HepG2 (cell line): ENCODE measurements at regions not wholly inside any gene's neighbourhood (a gene's known extent, or its start where the extent isn't known, plus 50 kb on each side); places are given as distances from the start of the nearest gene placed in this dataset.

ENCODE experiments used
- ATAC-seq: fragments of 200-7000 bp; cut with Tn5 transposase; 3 replicates; pipeline ENCODE4 v1.9.1; 2020; ENCODE audit warnings: mild to moderate bottlenecking, moderate library complexity
- BruUV-seq: library from RNA; stranded (reverse); fragments of 400-500 nt; replicated peaks from 2 replicates; lab custom pipeline; 2021; lab: Mats Ljungman, UMichigan
- CTCF ChIA-PET: fragments of 300-600 bp; formaldehyde crosslinking; extraction: SDS; loops from one replicate; lab custom pipeline; 2021; ENCODE audit warnings: low total read pairs, inconsistent platforms, low intra/inter-chr PET ratio; lab: Yijun Ruan, JAX
- POLR2A ChIA-PET: fragments of 350-600 bp; sonication (Branson Sonifier 250); formaldehyde crosslinking; loops from one replicate; lab custom pipeline; 2020; ENCODE audit warnings: antibody characterized with exemption, inconsistent platforms; lab: Yijun Ruan, JAX
- DNase-seq: peaks from one replicate; pipeline ENCODE4 v3.0.0-alpha.2; 2015; ENCODE audit warnings: low spot score
- FAIRE-seq: peaks from 3 replicates; lab custom pipeline; 2011; peaks lifted over from hg19 to GRCh38; lab: Jason Lieb, UNC
- H2AFZ ChIP-seq: one replicate; pipeline ENCODE4 v1.6.1; 2011; ENCODE audit warnings: low read length, inconsistent platforms
- H3K27ac ChIP-seq: fragments of 300-600 bp; 3 replicates; pipeline ENCODE4 v1.8.0; 2011; ENCODE audit warnings: mixed run types, mild to moderate bottlenecking, mixed read lengths, low read length, inconsistent platforms; ENCODE audit not compliant: insufficient read depth; ENCODE audit errors: extremely low read length
- H3K27me3 ChIP-seq, 2 experiments: fragments of 200-600 bp in 1 of 2; 2 replicates in 1 of 2; 3 replicates in 1 of 2; pipeline versions ENCODE4 v1.6.0 to v1.8.0; 2011; ENCODE audit warnings: low read length in 2 of 2, mild to moderate bottlenecking in 2 of 2, moderate library complexity in 2 of 2, inconsistent platforms in 1 of 2; ENCODE audit not compliant: insufficient read depth in 2 of 2, control insufficient read depth in 1 of 2
- H3K36me3 ChIP-seq, 2 experiments: fragments of 200-600 bp in 1 of 2; replicated peaks in 1 of 2; 2 replicates in 1 of 2; 3 replicates in 1 of 2; pipeline versions ENCODE4 v1.5.1 to v1.8.0; 2011; ENCODE audit warnings: low read length in 2 of 2, inconsistent platforms in 1 of 2; ENCODE audit not compliant: insufficient read depth in 2 of 2, control insufficient read depth in 1 of 2
- H3K4me1 ChIP-seq: 2 replicates; pipeline ENCODE4 v1.5.1; 2012; ENCODE audit warnings: low read length, inconsistent platforms; ENCODE audit not compliant: insufficient read depth
- H3K4me2 ChIP-seq: 2 replicates; pipeline ENCODE4 v1.6.0; 2011; ENCODE audit warnings: low read depth, low read length, inconsistent platforms
- H3K4me3 ChIP-seq, 3 experiments: fragments of 200-600 bp in 1 of 3; sonication (generic), shearing (Covaris generic) in 1 of 3; replicated peaks in 1 of 3; 2 replicates each; pipeline ENCODE4 v1.5.1; 2011 to 2016; ENCODE audit warnings: low read length in 3 of 3, inconsistent platforms in 2 of 3, low read depth in 2 of 3, mild to moderate bottlenecking in 2 of 3, control low read depth in 1 of 3, mixed read lengths in 1 of 3; ENCODE audit not compliant: insufficient read depth in 1 of 3
- H3K79me2 ChIP-seq: one replicate; pipeline ENCODE4 v1.6.1; 2011; ENCODE audit warnings: low read length, inconsistent platforms; ENCODE audit not compliant: insufficient read depth
- H3K9ac ChIP-seq: 2 replicates; pipeline ENCODE4 v1.6.0; 2011; ENCODE audit warnings: mild to moderate bottlenecking, low read depth, low read length, inconsistent platforms; ENCODE audit not compliant: insufficient read depth
- H3K9me3 ChIP-seq: 2 replicates; pipeline ENCODE4 v1.5.1; 2012; ENCODE audit warnings: mild to moderate bottlenecking, low read length
- H4K20me1 ChIP-seq: 2 replicates; pipeline ENCODE4 v1.6.0; 2011; ENCODE audit warnings: inconsistent platforms, mild to moderate bottlenecking, low read length, moderate library complexity; ENCODE audit not compliant: insufficient read depth
- KLF16 ChIP-seq, 2 experiments: sonication (generic) in 1 of 2; formaldehyde crosslinking in 1 of 2; IDR thresholded peaks; 2 replicates each; pipeline versions ENCODE4 v1.6.1 to v1.8.0; 2016 to 2023; ENCODE audit warnings: missing genetic modification reagents in 2 of 2, missing compliant biosample characterization in 1 of 2
- PAWR ChIP-seq: sonication (generic); formaldehyde crosslinking; IDR thresholded peaks from 2 replicates; pipeline ENCODE4 v1.4.0; 2020; ENCODE audit warnings: missing genetic modification reagents, mild to moderate bottlenecking, borderline replicate concordance
- SMAD3 ChIP-seq: sonication (generic); formaldehyde crosslinking; IDR thresholded peaks from 2 replicates; pipeline ENCODE4 v1.4.0; 2020; ENCODE audit warnings: missing genetic modification reagents
- SRSF4 ChIP-seq: fragments of 200-400 bp; formaldehyde crosslinking; IDR thresholded peaks from one replicate; pipeline ENCODE4 v1.6.1; 2018; ENCODE audit warnings: mild to moderate bottlenecking, low read depth, low read length, moderate library complexity; ENCODE audit not compliant: poor library complexity, severe bottlenecking
- TSC22D2 ChIP-seq: sonication (generic); formaldehyde crosslinking; IDR thresholded peaks from 2 replicates; pipeline ENCODE4 v1.5.1; 2020; ENCODE audit warnings: missing genetic modification reagents, mild to moderate bottlenecking, borderline replicate concordance
- ZFP90 ChIP-seq: sonication (generic); formaldehyde crosslinking; IDR thresholded peaks from 2 replicates; pipeline ENCODE4 v1.8.0; 2022; ENCODE audit warnings: missing genetic modification reagents, mild to moderate bottlenecking, inconsistent platforms, borderline replicate concordance
- ZMAT3 ChIP-seq: sonication (generic); formaldehyde crosslinking; conservative IDR thresholded peaks from 2 replicates; pipeline ENCODE4 v1.7.0; 2021; ENCODE audit warnings: missing genetic modification reagents
- WGBS: methylation state at CpG from one replicate; pipeline ENCODE4 v1.1.6; 2017; ENCODE audit warnings: low lambda C conversion rate; 5-methylcytosine and 5-hydroxymethylcytosine counted together
- in situ Hi-C: cut with HindIII; loops from 2 replicates; pipeline ENCODE4 v1.10.0; 2017; ENCODE audit warnings: low pct_unique_long_range_greater_than_20kb; ENCODE audit not compliant: extremely low pct_ligation_motif_present
- intact Hi-C: fragments of 100-400 bp; cut with micrococcal nuclease; formaldehyde crosslinking; loops from one replicate; pipeline ENCODE4 v1.10.0; 2022; ENCODE audit not compliant: unreplicated experiment
- TF ChIP-seq, protein P1 (sequence below), 2 experiments: fragments of 450-650 bp in 1 of 2; sonication (generic) in 1 of 2; formaldehyde crosslinking; IDR thresholded peaks; 2 replicates each; pipeline versions ENCODE4 v1.5.0 to v1.8.0; 2020 to 2022; ENCODE audit warnings: mild to moderate bottlenecking in 1 of 2, missing genetic modification reagents in 1 of 2
- TF ChIP-seq, protein P2 (sequence below): sonication (generic); formaldehyde crosslinking; IDR thresholded peaks from 2 replicates; pipeline ENCODE4 v1.5.1; 2020; ENCODE audit warnings: mild to moderate bottlenecking, missing genetic modification reagents, moderate library complexity
- TF ChIP-seq, protein P3 (sequence below): sonication (generic); formaldehyde crosslinking; IDR thresholded peaks from 2 replicates; pipeline ENCODE4 v1.4.0; 2020; ENCODE audit warnings: missing genetic modification reagents

DNA sequence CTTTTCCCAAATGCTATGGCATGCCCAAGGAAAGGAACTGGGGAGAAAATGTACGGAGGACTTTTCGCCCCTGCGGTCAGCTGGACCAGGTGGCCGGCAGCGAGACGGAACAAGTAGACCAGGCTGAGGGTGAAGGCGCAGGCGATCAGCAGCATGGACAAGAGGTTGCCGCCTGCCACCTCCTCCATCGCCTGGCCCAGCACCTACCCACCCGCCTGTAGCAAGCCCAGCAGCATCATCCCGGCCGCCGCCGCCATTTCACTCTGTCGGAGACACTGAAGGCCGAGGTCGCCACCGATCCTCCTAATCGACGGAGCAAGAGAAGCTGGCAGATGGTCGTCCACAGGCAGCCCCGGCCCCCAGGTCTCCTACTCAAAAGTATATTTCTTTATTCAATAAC is 1046.3 kb upstream of the GBE1 start:
- POLR2A ChIA-PET = no interaction called here
- Histone ChIP-seq H3K79me2 (no peaks in the 10 kb centered on the region), H3K4me3 (no peak overlapping the region), H4K20me1 (no peaks in the 10 kb centered on the region), H3K4me1 (no peaks in the 10 kb centered on the region), H3K9me3 (no peaks in the 10 kb centered on the region), H3K36me3 (no peaks in the 10 kb centered on the region), H3K27ac (no peak overlapping the region), H3K9ac (no peak overlapping the region), H3K4me2 (no peak overlapping the region), H3K27me3 (no peaks in the 10 kb centered on the region), H2AFZ (no peak overlapping the region)
- WGBS = 66% methylated on average over 11 of the region's 23 CpGs
- in situ Hi-C loops (no loop called here), intact Hi-C loops (no loop called here)
- TF ChIP-seq ZMAT3 (CRISPR knock-in tag) (no peak), KLF16 (CRISPR knock-in tag; IDR thresholded peaks at IDR 0.05) (no peak), TSC22D2 (no peak), ZFP90 (CRISPR knock-in tag) (no peak), SRSF4 (no peak), SMAD3 (CRISPR knock-in tag) (no peak), PAWR (no peak)
- TF ChIP-seq, protein P1, sequence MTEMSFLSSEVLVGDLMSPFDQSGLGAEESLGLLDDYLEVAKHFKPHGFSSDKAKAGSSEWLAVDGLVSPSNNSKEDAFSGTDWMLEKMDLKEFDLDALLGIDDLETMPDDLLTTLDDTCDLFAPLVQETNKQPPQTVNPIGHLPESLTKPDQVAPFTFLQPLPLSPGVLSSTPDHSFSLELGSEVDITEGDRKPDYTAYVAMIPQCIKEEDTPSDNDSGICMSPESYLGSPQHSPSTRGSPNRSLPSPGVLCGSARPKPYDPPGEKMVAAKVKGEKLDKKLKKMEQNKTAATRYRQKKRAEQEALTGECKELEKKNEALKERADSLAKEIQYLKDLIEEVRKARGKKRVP (CRISPR knock-in tag; IDR thresholded peaks at IDR 0.05) = no peak
- TF ChIP-seq, protein P2, sequence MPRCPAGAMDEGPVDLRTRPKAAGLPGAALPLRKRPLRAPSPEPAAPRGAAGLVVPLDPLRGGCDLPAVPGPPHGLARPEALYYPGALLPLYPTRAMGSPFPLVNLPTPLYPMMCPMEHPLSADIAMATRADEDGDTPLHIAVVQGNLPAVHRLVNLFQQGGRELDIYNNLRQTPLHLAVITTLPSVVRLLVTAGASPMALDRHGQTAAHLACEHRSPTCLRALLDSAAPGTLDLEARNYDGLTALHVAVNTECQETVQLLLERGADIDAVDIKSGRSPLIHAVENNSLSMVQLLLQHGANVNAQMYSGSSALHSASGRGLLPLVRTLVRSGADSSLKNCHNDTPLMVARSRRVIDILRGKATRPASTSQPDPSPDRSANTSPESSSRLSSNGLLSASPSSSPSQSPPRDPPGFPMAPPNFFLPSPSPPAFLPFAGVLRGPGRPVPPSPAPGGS = no peak
- TF ChIP-seq, protein P3, sequence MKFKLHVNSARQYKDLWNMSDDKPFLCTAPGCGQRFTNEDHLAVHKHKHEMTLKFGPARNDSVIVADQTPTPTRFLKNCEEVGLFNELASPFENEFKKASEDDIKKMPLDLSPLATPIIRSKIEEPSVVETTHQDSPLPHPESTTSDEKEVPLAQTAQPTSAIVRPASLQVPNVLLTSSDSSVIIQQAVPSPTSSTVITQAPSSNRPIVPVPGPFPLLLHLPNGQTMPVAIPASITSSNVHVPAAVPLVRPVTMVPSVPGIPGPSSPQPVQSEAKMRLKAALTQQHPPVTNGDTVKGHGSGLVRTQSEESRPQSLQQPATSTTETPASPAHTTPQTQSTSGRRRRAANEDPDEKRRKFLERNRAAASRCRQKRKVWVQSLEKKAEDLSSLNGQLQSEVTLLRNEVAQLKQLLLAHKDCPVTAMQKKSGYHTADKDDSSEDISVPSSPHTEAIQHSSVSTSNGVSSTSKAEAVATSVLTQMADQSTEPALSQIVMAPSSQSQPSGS (CRISPR knock-in tag) = no peak
- CTCF ChIA-PET = no interaction called here
- BruUV-seq = no TSS peak
- FAIRE-seq = no peak
- ATAC-seq = no peak
- DNase-seq = no peak
